Activated naive CD8-positive, alpha-beta T cell treated with anti-CD3 and anti-CD28 coated beads for 36 hours (primary cell): ENCODE measurements at regions not wholly inside any gene's neighbourhood (a gene's known extent, or its start where the extent isn't known, plus 50 kb on each side); places are given as distances from the start of the nearest gene placed in this dataset.

Experiments
- DNase-seq: peaks from one replicate; pipeline ENCODE4 v3.0.0; 2021
- H3K27ac Mint-ChIP-seq: one replicate; pipeline ENCODE4 v1.8.0; 2022; ENCODE audit warnings: mild to moderate bottlenecking, moderate library complexity, mixed read lengths
- H3K27me3 Mint-ChIP-seq: one replicate; pipeline ENCODE4 v1.8.0; 2022; ENCODE audit warnings: mild to moderate bottlenecking, mixed read lengths
- H3K36me3 Mint-ChIP-seq: one replicate; pipeline ENCODE4 v1.8.0; 2021; ENCODE audit warnings: mild to moderate bottlenecking, mixed read lengths
- H3K4me1 Mint-ChIP-seq: one replicate; pipeline ENCODE4 v1.8.0; 2021; ENCODE audit warnings: mixed read lengths
- H3K4me3 Mint-ChIP-seq: one replicate; pipeline ENCODE4 v1.8.0; 2022; ENCODE audit warnings: mild to moderate bottlenecking, moderate library complexity, mixed read lengths
- H3K9me3 Mint-ChIP-seq: one replicate; pipeline ENCODE4 v1.8.0; 2022; ENCODE audit warnings: mixed read lengths

GRCh38 chr5:21225223-21226064 is 1237.4 kb upstream of the CDH18 start:
- Mint-ChIP-seq H3K36me3 (no peaks in the 10 kb centered on the region), H3K4me3 (no peak overlapping the region)

GRCh38 chr5:21221616-21222015 is 1233.6 kb upstream of the CDH18 start:
- Mint-ChIP-seq H3K27me3 (no peaks in the 10 kb centered on the region), H3K4me1 (no peaks in the 10 kb centered on the region), H3K9me3 (peaks cover 3% of the 10 kb centered on the region), H3K36me3 (no peaks in the 10 kb centered on the region), H3K4me3 (no peak overlapping the region), H3K27ac (no peak overlapping the region)
- DNase-seq, result no peak

More at GRCh38 chr5:21225223-21226064, 1237.4 kb upstream of the CDH18 start:
- Mint-ChIP-seq H3K9me3 (peaks cover 6% of the 10 kb centered on the region), H3K27me3 (no peaks in the 10 kb centered on the region), H3K27ac (no peak overlapping the region), H3K4me1 (no peaks in the 10 kb centered on the region)
- DNase-seq, result no peak

- no peak for DNase-seq
- Mint-ChIP-seq H3K27ac (no peak overlapping the region), H3K4me3 (no peak overlapping the region), H3K4me1 (no peaks in the 10 kb centered on the region), H3K9me3 (peaks cover 3% of the 10 kb centered on the region), H3K27me3 (no peaks in the 10 kb centered on the region), H3K36me3 (no peaks in the 10 kb centered on the region)
Measured at GRCh38 chr5:21219966-21220365, 1232.0 kb upstream of the CDH18 start.

GRCh38 chr5:21219251-21219650 is 1231.3 kb upstream of the CDH18 start:
- Mint-ChIP-seq H3K9me3 (peaks cover 3% of the 10 kb centered on the region), H3K27ac (no peak overlapping the region), H3K36me3 (no peaks in the 10 kb centered on the region), H3K27me3 (no peaks in the 10 kb centered on the region), H3K4me1 (no peaks in the 10 kb centered on the region), H3K4me3 (no peak overlapping the region)
- no peak for DNase-seq

GRCh38 chr5:21212026-21212425 is 1224.0 kb upstream of the CDH18 start:
- DNase-seq, result no peak
- Mint-ChIP-seq H3K27ac (no peak overlapping the region), H3K27me3 (no peaks in the 10 kb centered on the region), H3K9me3 (no peaks in the 10 kb centered on the region), H3K36me3 (no peaks in the 10 kb centered on the region), H3K4me3 (no peak overlapping the region), H3K4me1 (no peaks in the 10 kb centered on the region)

GRCh38 chr5:21209409-21209808 is 1221.4 kb upstream of the CDH18 start:
- DNase-seq, result no peak
- H3K4me1 Mint-ChIP-seq, result no peaks in the 10 kb centered on the region
- H3K4me3 Mint-ChIP-seq, result no peak overlapping the region
- no peaks in the 10 kb centered on the region for H3K36me3 Mint-ChIP-seq
- H3K27me3 Mint-ChIP-seq, result no peaks in the 10 kb centered on the region
- no peak overlapping the region for H3K27ac Mint-ChIP-seq
- H3K9me3 Mint-ChIP-seq, result no peaks in the 10 kb centered on the region

GRCh38 chr5:21199087-21199486 is 1211.1 kb upstream of the CDH18 start:
- H3K27me3 Mint-ChIP-seq, result no peaks in the 10 kb centered on the region
- DNase-seq, result no peak
- H3K36me3 Mint-ChIP-seq, result no peaks in the 10 kb centered on the region
- H3K4me3 Mint-ChIP-seq, result no peak overlapping the region
- H3K9me3 Mint-ChIP-seq, result no peaks in the 10 kb centered on the region
- H3K4me1 Mint-ChIP-seq, result no peaks in the 10 kb centered on the region
- H3K27ac Mint-ChIP-seq, result no peak overlapping the region

- H3K4me3 Mint-ChIP-seq, result no peak overlapping the region
- H3K27ac Mint-ChIP-seq, result no peak overlapping the region
- H3K27me3 Mint-ChIP-seq, result no peaks in the 10 kb centered on the region
- no peaks in the 10 kb centered on the region for H3K9me3 Mint-ChIP-seq
- no peaks in the 10 kb centered on the region for H3K36me3 Mint-ChIP-seq
- no peaks in the 10 kb centered on the region for H3K4me1 Mint-ChIP-seq
- DNase-seq, result no peak
Measured at GRCh38 chr5:21195145-21195544, 1207.1 kb upstream of the CDH18 start.

- Mint-ChIP-seq H3K36me3 (no peaks in the 10 kb centered on the region), H3K27me3 (no peaks in the 10 kb centered on the region), H3K4me3 (no peak overlapping the region), H3K4me1 (no peaks in the 10 kb centered on the region), H3K9me3 (no peaks in the 10 kb centered on the region), H3K27ac (no peak overlapping the region)
- no peak for DNase-seq
Measured at GRCh38 chr5:21185536-21185935, 1197.5 kb upstream of the CDH18 start.

GRCh38 chr5:21184581-21184980 is 1196.6 kb upstream of the CDH18 start:
- H3K4me1 Mint-ChIP-seq, result no peaks in the 10 kb centered on the region
- no peaks in the 10 kb centered on the region for H3K27me3 Mint-ChIP-seq
- no peak for DNase-seq
- H3K36me3 Mint-ChIP-seq, result no peaks in the 10 kb centered on the region
- H3K27ac Mint-ChIP-seq, result no peak overlapping the region
- H3K4me3 Mint-ChIP-seq, result no peak overlapping the region
- H3K9me3 Mint-ChIP-seq, result no peaks in the 10 kb centered on the region

- Mint-ChIP-seq H3K4me1 (no peaks in the 10 kb centered on the region), H3K27me3 (no peaks in the 10 kb centered on the region), H3K36me3 (no peaks in the 10 kb centered on the region), H3K27ac (no peak overlapping the region), H3K4me3 (no peak overlapping the region), H3K9me3 (no peaks in the 10 kb centered on the region)
- no peak for DNase-seq
Measured at GRCh38 chr5:21181609-21182125, 1193.7 kb upstream of the CDH18 start.

GRCh38 chr5:21173526-21173925 is 1185.5 kb upstream of the CDH18 start:
- Mint-ChIP-seq H3K4me1 (no peaks in the 10 kb centered on the region), H3K36me3 (no peaks in the 10 kb centered on the region), H3K9me3 (no peaks in the 10 kb centered on the region), H3K4me3 (no peak overlapping the region), H3K27me3 (no peaks in the 10 kb centered on the region), H3K27ac (no peak overlapping the region)
- DNase-seq, result no peak

- no peak overlapping the region for H3K27ac Mint-ChIP-seq
- H3K27me3 Mint-ChIP-seq, result no peaks in the 10 kb centered on the region
- no peaks in the 10 kb centered on the region for H3K9me3 Mint-ChIP-seq
- H3K4me3 Mint-ChIP-seq, result no peak overlapping the region
- no peaks in the 10 kb centered on the region for H3K36me3 Mint-ChIP-seq
- no peak for DNase-seq
- H3K4me1 Mint-ChIP-seq, result no peaks in the 10 kb centered on the region
Measured at GRCh38 chr5:21173036-21173435, 1185.0 kb upstream of the CDH18 start.

- Mint-ChIP-seq H3K9me3 (peaks cover 2% of the 10 kb centered on the region), H3K27me3 (no peaks in the 10 kb centered on the region)
Measured at GRCh38 chr5:21171038-21171437, 1183.0 kb upstream of the CDH18 start.

GRCh38 chr5:21168557-21168956 is 1180.6 kb upstream of the CDH18 start:
- Mint-ChIP-seq H3K4me1 (no peaks in the 10 kb centered on the region), H3K4me3 (no peak overlapping the region), H3K27me3 (no peaks in the 10 kb centered on the region), H3K36me3 (no peaks in the 10 kb centered on the region), H3K9me3 (peaks cover 6% of the 10 kb centered on the region), H3K27ac (no peak overlapping the region)
- DNase-seq, result no peak

More at GRCh38 chr5:21171038-21171437, 1183.0 kb upstream of the CDH18 start:
- DNase-seq, result no peak
- Mint-ChIP-seq H3K27ac (no peak overlapping the region), H3K4me3 (no peak overlapping the region), H3K36me3 (no peaks in the 10 kb centered on the region), H3K4me1 (no peaks in the 10 kb centered on the region)

- Mint-ChIP-seq H3K4me1 (no peaks in the 10 kb centered on the region), H3K27me3 (no peaks in the 10 kb centered on the region), H3K4me3 (no peak overlapping the region), H3K36me3 (no peaks in the 10 kb centered on the region), H3K27ac (no peak overlapping the region), H3K9me3 (peaks cover 6% of the 10 kb centered on the region)
- no peak for DNase-seq
Measured at GRCh38 chr5:21165344-21165743, 1177.3 kb upstream of the CDH18 start.
